Gastrocnemius medialis (tissue), 4 donors: ENCODE measurements at regions not wholly inside any gene's neighbourhood (a gene's known extent, or its start where the extent isn't known, plus 50 kb on each side); places are given as distances from the start of the nearest gene placed in this dataset.

Experiments
- ATAC-seq, 2 donors: fragments of 150-250 bp; one replicate each; pipeline ENCODE4 v1.9.1; 2016
- DNase-seq, 2 donors: peaks; one replicate each; pipeline ENCODE4 v3.0.0-alpha.2; 2019
- H3K27ac ChIP-seq, 4 donors: fragments of 200-600 bp; sonication (generic); 1 replicate in 1 of 4; 2 replicates in 3 of 4; pipeline ENCODE4 v1.5.1; 2016 to 2018; ENCODE audit warnings: mild to moderate bottlenecking in 2 of 4, moderate library complexity in 1 of 4
- H3K27me3 ChIP-seq, 3 donors: fragments of 200-600 bp; sonication (generic) in 2 of 3; 1 replicate in 1 of 3; 2 replicates in 2 of 3; pipeline versions ENCODE4 v1.5.1 to v1.6.0; 2016 to 2019; ENCODE audit warnings: mild to moderate bottlenecking in 1 of 3, moderate library complexity in 1 of 3
- H3K36me3 ChIP-seq, 2 donors: fragments of 200-600 bp; sonication (generic) in 1 of 2; one replicate each; pipeline ENCODE4 v1.5.1; 2017 to 2018
- H3K4me1 ChIP-seq, 2 donors: fragments of 200-600 bp; sonication (generic) in 1 of 2; one replicate each; pipeline ENCODE4 v1.5.1; 2016 to 2017; ENCODE audit warnings: mild to moderate bottlenecking in 2 of 2
- H3K4me3 ChIP-seq, 4 donors: fragments of 200-600 bp; sonication (generic) in 3 of 4; 1 replicate in 1 of 4; 2 replicates in 3 of 4; pipeline ENCODE4 v1.5.1; 2016 to 2019; ENCODE audit warnings: mild to moderate bottlenecking in 2 of 4
- H3K9me3 ChIP-seq, 3 donors: fragments of 200-600 bp; sonication (generic) in 2 of 3; 1 replicate in 1 of 3; 2 replicates in 2 of 3; pipeline ENCODE4 v1.5.1; 2016 to 2019
- POLR2A ChIP-seq, 2 donors: fragments of 450-650 bp; IDR thresholded peaks; one replicate each; pipeline ENCODE4 v1.6.1; 2017; ENCODE audit warnings: antibody characterized with exemption in 2 of 2, mild to moderate bottlenecking in 2 of 2, moderate library complexity in 2 of 2
- in situ Hi-C, 4 donors: fragments of 200-750 bp; cut with MboI; loops; one replicate each; pipeline versions ENCODE4 v1.15.0 to v1.8.0; 2017; ENCODE audit warnings: low sequenced_read_pairs in 4 of 4
- intact Hi-C: fragments of 100-400 bp; cut with DNase I; formaldehyde crosslinking; loops from one replicate; pipeline ENCODE4 v1.15.1; 2023; ENCODE audit warnings: low total_unique reads
- TF ChIP-seq, protein P1 (sequence below), 5 experiments: fragments of 450-650 bp in 3 of 5; fragments of 200-600 bp in 2 of 5; sonication (generic) in 2 of 5; IDR thresholded peaks in 4 of 5; conservative IDR thresholded peaks in 1 of 5; 1 replicate in 4 of 5; 2 replicates in 1 of 5; pipeline ENCODE4 v1.5.1; 2016 to 2019; ENCODE audit warnings: antibody characterized with exemption in 5 of 5, mild to moderate bottlenecking in 3 of 5, moderate library complexity in 3 of 5

DNA sequence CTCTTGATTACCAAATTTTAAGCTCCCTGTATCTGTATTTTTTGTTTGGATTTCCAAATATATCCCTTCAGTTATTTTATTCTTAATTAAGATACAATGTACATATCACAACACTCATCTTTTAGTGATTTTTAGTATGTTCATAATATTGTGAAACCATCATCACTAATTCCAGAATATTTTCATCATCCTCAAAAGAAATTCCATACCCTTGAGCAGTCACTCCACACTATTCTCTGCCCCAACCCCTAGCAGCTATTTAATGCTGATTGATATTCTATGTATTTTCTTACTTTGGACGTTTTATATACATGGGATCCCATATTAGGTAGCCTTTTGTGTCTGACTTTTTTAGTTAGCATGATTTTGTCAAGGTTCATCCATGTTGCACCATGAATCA lies 127.4 kb upstream of the SLC8A1 start:
- TF ChIP-seq, protein P1, sequence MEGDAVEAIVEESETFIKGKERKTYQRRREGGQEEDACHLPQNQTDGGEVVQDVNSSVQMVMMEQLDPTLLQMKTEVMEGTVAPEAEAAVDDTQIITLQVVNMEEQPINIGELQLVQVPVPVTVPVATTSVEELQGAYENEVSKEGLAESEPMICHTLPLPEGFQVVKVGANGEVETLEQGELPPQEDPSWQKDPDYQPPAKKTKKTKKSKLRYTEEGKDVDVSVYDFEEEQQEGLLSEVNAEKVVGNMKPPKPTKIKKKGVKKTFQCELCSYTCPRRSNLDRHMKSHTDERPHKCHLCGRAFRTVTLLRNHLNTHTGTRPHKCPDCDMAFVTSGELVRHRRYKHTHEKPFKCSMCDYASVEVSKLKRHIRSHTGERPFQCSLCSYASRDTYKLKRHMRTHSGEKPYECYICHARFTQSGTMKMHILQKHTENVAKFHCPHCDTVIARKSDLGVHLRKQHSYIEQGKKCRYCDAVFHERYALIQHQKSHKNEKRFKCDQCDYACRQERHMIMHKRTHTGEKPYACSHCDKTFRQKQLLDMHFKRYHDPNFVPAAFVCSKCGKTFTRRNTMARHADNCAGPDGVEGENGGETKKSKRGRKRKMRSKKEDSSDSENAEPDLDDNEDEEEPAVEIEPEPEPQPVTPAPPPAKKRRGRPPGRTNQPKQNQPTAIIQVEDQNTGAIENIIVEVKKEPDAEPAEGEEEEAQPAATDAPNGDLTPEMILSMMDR (IDR thresholded peaks at IDR 0.05 in 4 of 5, conservative IDR thresholded peaks at IDR 0.05 in 1 of 5), result no peak
- no peak for TF ChIP-seq POLR2A (IDR thresholded peaks at IDR 0.05)
- H3K27me3 ChIP-seq, result no peaks in the 10 kb centered on the region
- H3K4me1 ChIP-seq, result no peaks in the 10 kb centered on the region
- H3K9me3 ChIP-seq, result no peaks in the 10 kb centered on the region
- in situ Hi-C loops (no loop called here), intact Hi-C loops (no loop called here)
- H3K36me3 ChIP-seq, result no peaks in the 10 kb centered on the region
- no peak for DNase-seq
- H3K4me3 ChIP-seq, result no peak overlapping the region
- ATAC-seq, result no peak
- H3K27ac ChIP-seq, result no peak overlapping the region

DNA sequence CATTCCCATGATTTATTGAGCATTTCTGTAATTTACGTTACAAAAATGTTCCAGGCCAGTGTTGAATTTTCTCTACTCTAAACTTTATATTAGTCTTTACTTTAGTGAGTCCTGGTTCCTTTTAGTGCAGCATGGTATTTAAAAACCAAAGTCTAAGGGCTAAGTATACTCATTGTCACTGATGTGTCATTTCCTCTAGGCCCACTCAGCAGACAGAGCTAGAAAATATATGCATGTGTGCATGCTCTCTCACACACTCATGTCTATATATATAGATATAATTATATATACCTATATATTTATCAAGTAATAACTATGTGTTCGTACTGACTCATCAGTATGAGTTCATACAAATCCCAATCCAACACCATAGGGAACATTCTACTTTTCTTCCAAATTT lies 132.5 kb upstream of the SLC8A1 start:
- Histone ChIP-seq H3K4me1 (no peaks in the 10 kb centered on the region), H3K9me3 (no peaks in the 10 kb centered on the region), H3K27ac (no peak overlapping the region), H3K4me3 (no peak overlapping the region), H3K36me3 (no peaks in the 10 kb centered on the region), H3K27me3 (no peaks in the 10 kb centered on the region)
- TF ChIP-seq, protein P1 (IDR thresholded peaks at IDR 0.05 in 4 of 5, conservative IDR thresholded peaks at IDR 0.05 in 1 of 5), result no peak
- no peak for TF ChIP-seq POLR2A (IDR thresholded peaks at IDR 0.05)
- intact Hi-C loops, result no loop called here
- DNase-seq (no peak), ATAC-seq (no peak)
- in situ Hi-C loops, result no loop called here

- ATAC-seq, result no peak
- DNase-seq, result no peak
Observed at GRCh38 chr2:40591774-40592173, 139.9 kb upstream of the SLC8A1 start.

GRCh38 chr2:40592218-40592617 lies 140.3 kb upstream of the SLC8A1 start:
- no peak for ATAC-seq
- Histone ChIP-seq H3K36me3 (no peaks in the 10 kb centered on the region), H3K27me3 (no peaks in the 10 kb centered on the region), H3K27ac (no peak overlapping the region), H3K9me3 (no peaks in the 10 kb centered on the region), H3K4me1 (no peaks in the 10 kb centered on the region), H3K4me3 (no peak overlapping the region)
- in situ Hi-C loops (no loop called here), intact Hi-C loops (no loop called here)
- no peak for DNase-seq
- TF ChIP-seq POLR2A (IDR thresholded peaks at IDR 0.05), result no peak
- TF ChIP-seq, protein P1 (IDR thresholded peaks at IDR 0.05 in 4 of 5, conservative IDR thresholded peaks at IDR 0.05 in 1 of 5), result no peak

More at GRCh38 chr2:40591774-40592173, 139.9 kb upstream of the SLC8A1 start:
- in situ Hi-C loops, result no loop called here
- Histone ChIP-seq H3K4me3 (no peak overlapping the region), H3K4me1 (no peaks in the 10 kb centered on the region), H3K36me3 (no peaks in the 10 kb centered on the region), H3K27ac (no peak overlapping the region), H3K9me3 (no peaks in the 10 kb centered on the region), H3K27me3 (no peaks in the 10 kb centered on the region)
- no peak for TF ChIP-seq POLR2A (IDR thresholded peaks at IDR 0.05)
- TF ChIP-seq, protein P1 (IDR thresholded peaks at IDR 0.05 in 4 of 5, conservative IDR thresholded peaks at IDR 0.05 in 1 of 5), result no peak
- intact Hi-C loops, result no loop called here

DNA sequence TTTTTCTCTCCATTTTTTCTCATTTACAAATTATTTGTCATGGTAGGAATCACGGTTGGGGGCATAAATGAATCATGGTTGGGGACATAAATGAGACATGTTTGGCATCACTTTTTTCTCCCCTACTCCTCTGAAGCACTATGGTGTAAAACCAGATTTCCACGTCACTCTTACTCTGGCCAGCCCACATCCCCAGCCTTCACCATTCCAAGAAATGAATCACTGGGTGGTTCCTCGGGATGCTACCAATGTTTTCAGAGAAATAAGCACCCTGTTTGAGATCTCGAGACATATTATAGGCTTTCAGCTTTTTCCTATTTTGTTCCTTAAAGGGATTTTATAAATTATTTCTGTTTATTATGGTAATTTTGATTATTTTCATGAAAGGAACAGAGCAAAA lies 155.0 kb upstream of the SLC8A1 start:
- Histone ChIP-seq H3K4me1 (no peaks in the 10 kb centered on the region), H3K27me3 (no peaks in the 10 kb centered on the region), H3K4me3 (no peak overlapping the region), H3K36me3 (no peaks in the 10 kb centered on the region), H3K9me3 (no peaks in the 10 kb centered on the region), H3K27ac (no peak overlapping the region)
- intact Hi-C loops, result no loop called here
- in situ Hi-C loops, result no loop called here
- ATAC-seq (no peak), DNase-seq (no peak)
- TF ChIP-seq, protein P1 (IDR thresholded peaks at IDR 0.05 in 4 of 5, conservative IDR thresholded peaks at IDR 0.05 in 1 of 5), result no peak
- no peak for TF ChIP-seq POLR2A (IDR thresholded peaks at IDR 0.05)
